H9 (cell line): ENCODE measurements at regions not wholly inside any gene's neighbourhood (a gene's known extent, or its start where the extent isn't known, plus 50 kb on each side); places are given as distances from the start of the nearest gene placed in this dataset.

Experiments
- DNase-seq: peaks from one replicate; pipeline ENCODE4 v3.0.0-alpha.2; 2017
- H2AFZ ChIP-seq: one replicate; pipeline ENCODE4 v1.6.1; 2013; ENCODE audit warnings: mild to moderate bottlenecking, low read length, control low read depth, moderate library complexity
- H2AK5ac ChIP-seq: 2 replicates; pipeline ENCODE4 v1.6.1; 2013; ENCODE audit warnings: low read length, control low read depth, mixed read lengths; ENCODE audit not compliant: insufficient read length
- H2BK120ac ChIP-seq: one replicate; pipeline ENCODE4 v1.6.1; 2013; ENCODE audit warnings: low read depth, mild to moderate bottlenecking, low read length, control low read depth, inconsistent platforms; ENCODE audit not compliant: poor library complexity, severe bottlenecking
- H2BK12ac ChIP-seq: 2 replicates; pipeline ENCODE4 v1.6.1; 2013; ENCODE audit warnings: low read length, control low read depth, mixed read lengths, low read depth; ENCODE audit not compliant: insufficient read length
- H2BK15ac ChIP-seq: 2 replicates; pipeline ENCODE4 v1.6.1; 2013; ENCODE audit warnings: low read depth, low read length, control low read depth
- H2BK20ac ChIP-seq: one replicate; pipeline ENCODE4 v1.6.1; 2013; ENCODE audit warnings: low read depth, mild to moderate bottlenecking, low read length, control low read depth, inconsistent platforms; ENCODE audit not compliant: poor library complexity, severe bottlenecking
- H2BK5ac ChIP-seq: 2 replicates; pipeline ENCODE4 v1.6.1; 2013; ENCODE audit warnings: low read length, control low read depth, mixed read lengths; ENCODE audit not compliant: insufficient read length
- H3K14ac ChIP-seq: 2 replicates; pipeline ENCODE4 v1.6.1; 2013; ENCODE audit warnings: low read length, control low read depth; ENCODE audit not compliant: insufficient read depth
- H3K18ac ChIP-seq: 2 replicates; pipeline ENCODE4 v1.6.1; 2013; ENCODE audit warnings: low read depth, mild to moderate bottlenecking, mixed read lengths, low read length, control low read depth; ENCODE audit not compliant: insufficient read length
- H3K23ac ChIP-seq: 2 replicates; pipeline ENCODE4 v1.6.1; 2013; ENCODE audit warnings: low read length, control low read depth, mixed read lengths, low read depth; ENCODE audit not compliant: insufficient read length
- H3K23me2 ChIP-seq: 2 replicates; pipeline ENCODE4 v1.6.1; 2013; ENCODE audit warnings: low read depth, mild to moderate bottlenecking, mixed read lengths, low read length, control low read depth; ENCODE audit not compliant: insufficient read length, poor library complexity, severe bottlenecking
- H3K27ac ChIP-seq: 2 replicates; pipeline ENCODE4 v1.5.1; 2013; ENCODE audit warnings: low read length, control low read depth, mixed read lengths, low read depth; ENCODE audit not compliant: insufficient read length
- H3K27me3 ChIP-seq: 2 replicates; pipeline ENCODE4 v1.6.1; 2013; ENCODE audit warnings: low read length, control low read depth, inconsistent platforms; ENCODE audit not compliant: insufficient read depth
- H3K4ac ChIP-seq: 2 replicates; pipeline ENCODE4 v1.6.1; 2013; ENCODE audit warnings: low read depth, mild to moderate bottlenecking, control low read depth, inconsistent platforms, low read length, moderate library complexity
- H3K4me1 ChIP-seq: 2 replicates; pipeline ENCODE4 v1.6.1; 2013; ENCODE audit warnings: low read length, control low read depth, inconsistent platforms; ENCODE audit not compliant: insufficient read depth
- H3K4me2 ChIP-seq: 2 replicates; pipeline ENCODE4 v1.6.1; 2013; ENCODE audit warnings: low read length, control low read depth, mixed read lengths; ENCODE audit not compliant: insufficient read length, insufficient read depth
- H3K56ac ChIP-seq: 2 replicates; pipeline ENCODE4 v1.6.1; 2013; ENCODE audit warnings: low read depth, mild to moderate bottlenecking, mixed read lengths, low read length, control low read depth; ENCODE audit not compliant: insufficient read length
- H3K79me1 ChIP-seq: 2 replicates; pipeline ENCODE4 v1.6.1; 2013; ENCODE audit warnings: low read depth, mild to moderate bottlenecking, moderate library complexity, low read length, control low read depth, inconsistent platforms; ENCODE audit not compliant: insufficient read depth, poor library complexity, severe bottlenecking
- H3K79me2 ChIP-seq: 2 replicates; pipeline ENCODE4 v1.6.1; 2013; ENCODE audit warnings: low read length, control low read depth, inconsistent platforms; ENCODE audit not compliant: insufficient read depth
- H3K9ac ChIP-seq: 2 replicates; pipeline ENCODE4 v1.6.1; 2013; ENCODE audit warnings: low read length, control low read depth, mixed read lengths; ENCODE audit not compliant: insufficient read length; ENCODE audit errors: extremely low read depth
- H3K9me3 ChIP-seq: one replicate; pipeline ENCODE4 v1.6.1; 2013; ENCODE audit warnings: low read depth, low read length, inconsistent platforms; ENCODE audit not compliant: control insufficient read depth
- H3T11ph ChIP-seq: one replicate; pipeline ENCODE4 v1.6.1; 2013; ENCODE audit warnings: mild to moderate bottlenecking, low read length, control low read depth, inconsistent platforms
- H4K20me1 ChIP-seq: one replicate; pipeline ENCODE4 v1.6.1; 2013; ENCODE audit not compliant: control insufficient read depth, insufficient read length, insufficient read depth
- H4K5ac ChIP-seq: 2 replicates; pipeline ENCODE4 v1.6.1; 2013; ENCODE audit warnings: low read depth, mild to moderate bottlenecking, mixed read lengths, low read length, control low read depth; ENCODE audit not compliant: insufficient read length
- H4K8ac ChIP-seq: replicated peaks from 2 replicates; pipeline ENCODE4 v1.6.1; 2013; ENCODE audit warnings: low read length, control low read depth, mixed read lengths, low read depth; ENCODE audit not compliant: insufficient read length
- H4K91ac ChIP-seq: 2 replicates; pipeline ENCODE4 v1.6.1; 2013; ENCODE audit warnings: low read depth, mild to moderate bottlenecking, moderate library complexity, mixed read lengths, low read length, control low read depth; ENCODE audit not compliant: insufficient read length
- H3K27ac Mint-ChIP-seq, 3 experiments: 2 replicates in 2 of 3; 3 replicates in 1 of 3; pipeline ENCODE4 v1.8.0; 2020 to 2021; ENCODE audit warnings: mixed read lengths in 3 of 3, mild to moderate bottlenecking in 1 of 3, moderate library complexity in 1 of 3
- H3K27me3 Mint-ChIP-seq: 2 replicates; pipeline ENCODE4 v1.8.0; 2021; ENCODE audit warnings: low read depth, mild to moderate bottlenecking, moderate library complexity, mixed read lengths
- H3K36me3 Mint-ChIP-seq, 3 experiments: 2 replicates in 2 of 3; 3 replicates in 1 of 3; pipeline ENCODE4 v1.8.0; 2020 to 2021; ENCODE audit warnings: low read depth in 3 of 3, mixed read lengths in 3 of 3; ENCODE audit not compliant: insufficient read depth in 1 of 3
- H3K4me1 Mint-ChIP-seq, 2 experiments: 2 replicates each; pipeline ENCODE4 v1.8.0; 2020; ENCODE audit warnings: mixed read lengths in 2 of 2
- H3K4me3 Mint-ChIP-seq, 2 experiments: 2 replicates in 1 of 2; 3 replicates in 1 of 2; pipeline ENCODE4 v1.8.0; 2020 to 2021; ENCODE audit warnings: mild to moderate bottlenecking in 2 of 2, mixed read lengths in 2 of 2, moderate library complexity in 1 of 2
- H3K9me3 Mint-ChIP-seq, 2 experiments: 2 replicates in 1 of 2; 3 replicates in 1 of 2; pipeline ENCODE4 v1.8.0; 2020; ENCODE audit warnings: mild to moderate bottlenecking in 2 of 2, mixed read lengths in 2 of 2, moderate library complexity in 1 of 2
- CTCF ChIP-seq: fragments of 200-600 bp; sonication (generic); conservative IDR thresholded peaks from 3 replicates; pipeline ENCODE4 v1.8.0; 2021; ENCODE audit warnings: antibody characterized with exemption, mild to moderate bottlenecking
- WGBS: extraction: QIAGEN DNeasy Blood & Tissue Kit; methylation state at CpG from one replicate; pipeline ENCODE4 v1.1.7; 2013; ENCODE audit warnings: missing lambda C conversion rate, low lambda C conversion rate, mixed read lengths; ENCODE audit not compliant: insufficient read length; ENCODE audit errors: extremely low coverage; 5-methylcytosine and 5-hydroxymethylcytosine counted together

DNA sequence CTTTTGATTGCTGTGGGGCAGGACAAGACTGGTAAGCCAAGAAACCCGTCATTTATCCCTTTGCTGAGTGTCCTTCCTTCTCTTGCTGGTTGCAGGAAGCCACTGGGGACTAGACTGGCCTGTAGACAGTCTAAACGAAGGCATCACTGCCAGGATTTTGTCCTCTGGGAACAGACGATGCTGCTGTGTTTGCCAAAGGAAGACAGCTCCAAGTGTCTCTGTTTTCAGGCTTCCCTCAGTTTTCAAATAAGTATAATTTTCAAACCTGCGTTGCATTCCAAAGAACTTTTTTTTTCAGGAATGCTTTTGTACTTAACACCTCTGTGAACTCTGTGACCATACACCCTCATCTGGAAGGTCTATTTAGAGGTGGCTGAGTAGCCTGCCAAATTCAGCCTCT, 269.4 kb downstream of the HLX start:
- H4K91ac ChIP-seq: no peak overlapping the region
- no peak overlapping the region for H4K8ac ChIP-seq
- H3K27ac Mint-ChIP-seq: no peak overlapping the region
- H3K23ac ChIP-seq: no peak overlapping the region
- H3K4me1 ChIP-seq: no peaks in the 10 kb centered on the region
- no peaks in the 10 kb centered on the region for H3K23me2 ChIP-seq
- H3K4me2 ChIP-seq: no peak overlapping the region
- no peaks in the 10 kb centered on the region for H3K79me2 ChIP-seq
- no peak for DNase-seq
- H4K20me1 ChIP-seq: no peaks in the 10 kb centered on the region
- no peak overlapping the region for H4K5ac ChIP-seq
- H3K9me3 Mint-ChIP-seq: peaks cover 2 to 4% of the 10 kb centered on the region in 2 experiments; a peak in 3 of 5 replicates
- no peak overlapping the region for H2BK12ac ChIP-seq
- peaks cover 3% of the 10 kb centered on the region in 2 experiments; a peak in 1 of 4 replicates for H3K4me1 Mint-ChIP-seq
- no peak overlapping the region for H2BK5ac ChIP-seq
- TF ChIP-seq CTCF: no peak
- H3K9me3 ChIP-seq: no peaks in the 10 kb centered on the region
- no peak overlapping the region for H2BK120ac ChIP-seq
- no peak overlapping the region for H3K56ac ChIP-seq
- H3K4me3 Mint-ChIP-seq: no peak overlapping the region
- no CpG with 5 or more reads among the region's 4 CpGs for WGBS
- H3K9ac ChIP-seq: no peak overlapping the region
- H3T11ph ChIP-seq: no peak overlapping the region
- no peaks in the 10 kb centered on the region for H3K79me1 ChIP-seq
- H3K27ac ChIP-seq: no peak overlapping the region
- no peak overlapping the region for H2BK15ac ChIP-seq
- H3K18ac ChIP-seq: no peak overlapping the region
- H3K14ac ChIP-seq: no peak overlapping the region
- H3K27me3 Mint-ChIP-seq: peaks cover 3% of the 10 kb centered on the region
- no peak overlapping the region for H2BK20ac ChIP-seq
- H3K36me3 Mint-ChIP-seq: no peaks in the 10 kb centered on the region
- H2AFZ ChIP-seq: no peak overlapping the region
- no peaks in the 10 kb centered on the region for H3K27me3 ChIP-seq
- no peak overlapping the region for H2AK5ac ChIP-seq
- no peak overlapping the region for H3K4ac ChIP-seq
